ENCODE measurements at regions not wholly inside any gene's neighbourhood (a gene's known extent, or its start where the extent isn't known, plus 50 kb on each side); places are given as distances from the start of the nearest gene placed in this dataset.

DNA sequence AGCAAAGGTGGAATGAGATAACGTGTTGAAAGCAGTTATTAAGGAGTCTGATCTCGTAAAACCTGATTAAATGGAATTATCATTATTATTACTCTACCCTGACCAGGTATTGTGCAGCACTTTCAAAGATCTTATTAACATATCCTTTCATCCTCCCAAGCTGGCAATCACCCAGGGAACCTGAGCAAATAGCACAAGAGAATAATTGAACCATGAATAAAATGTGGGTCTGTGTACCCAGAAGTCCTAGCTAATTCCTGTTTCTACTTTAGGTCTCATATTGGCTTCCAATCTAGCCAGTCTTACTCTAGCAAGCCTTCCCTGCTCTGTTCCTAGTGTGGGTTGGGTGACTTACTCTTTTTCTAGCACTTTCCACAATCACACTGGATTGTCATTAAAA lies 162.2 kb upstream of the STK32A start:
- TF ChIP-seq GLIS3 (CRISPR knock-in tag; IDR thresholded peaks at IDR 0.05) = no peak
- no peak for TF ChIP-seq ZNF565 (CRISPR knock-in tag; conservative IDR thresholded peaks at IDR 0.05; ENCODE audit: low read depth)
- no peak for TF ChIP-seq ZC3H10 (CRISPR knock-in tag; IDR thresholded peaks at IDR 0.05)
- TF ChIP-seq ZNF8 (CRISPR knock-in tag; IDR thresholded peaks at IDR 0.05) = no peak
- TF ChIP-seq POU6F1 (CRISPR knock-in tag; IDR thresholded peaks at IDR 0.05; ENCODE audit: borderline replicate concordance, low read depth) = no peak
- no peak for TF ChIP-seq OSR1 (CRISPR knock-in tag; IDR thresholded peaks at IDR 0.05)
- no peak for TF ChIP-seq RARB (CRISPR knock-in tag; IDR thresholded peaks at IDR 0.05)
- no peak for TF ChIP-seq PPARA (CRISPR knock-in tag; IDR thresholded peaks at IDR 0.05; ENCODE audit: borderline replicate concordance)
- TF ChIP-seq, protein P1, sequence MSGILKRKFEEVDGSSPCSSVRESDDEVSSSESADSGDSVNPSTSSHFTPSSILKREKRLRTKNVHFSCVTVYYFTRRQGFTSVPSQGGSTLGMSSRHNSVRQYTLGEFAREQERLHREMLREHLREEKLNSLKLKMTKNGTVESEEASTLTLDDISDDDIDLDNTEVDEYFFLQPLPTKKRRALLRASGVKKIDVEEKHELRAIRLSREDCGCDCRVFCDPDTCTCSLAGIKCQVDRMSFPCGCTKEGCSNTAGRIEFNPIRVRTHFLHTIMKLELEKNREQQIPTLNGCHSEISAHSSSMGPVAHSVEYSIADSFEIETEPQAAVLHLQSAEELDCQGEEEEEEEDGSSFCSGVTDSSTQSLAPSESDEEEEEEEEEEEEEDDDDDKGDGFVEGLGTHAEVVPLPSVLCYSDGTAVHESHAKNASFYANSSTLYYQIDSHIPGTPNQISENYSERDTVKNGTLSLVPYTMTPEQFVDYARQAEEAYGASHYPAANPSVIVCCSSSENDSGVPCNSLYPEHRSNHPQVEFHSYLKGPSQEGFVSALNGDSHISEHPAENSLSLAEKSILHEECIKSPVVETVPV (CRISPR knock-in tag; IDR thresholded peaks at IDR 0.05) = no peak
- TF ChIP-seq, protein P2, sequence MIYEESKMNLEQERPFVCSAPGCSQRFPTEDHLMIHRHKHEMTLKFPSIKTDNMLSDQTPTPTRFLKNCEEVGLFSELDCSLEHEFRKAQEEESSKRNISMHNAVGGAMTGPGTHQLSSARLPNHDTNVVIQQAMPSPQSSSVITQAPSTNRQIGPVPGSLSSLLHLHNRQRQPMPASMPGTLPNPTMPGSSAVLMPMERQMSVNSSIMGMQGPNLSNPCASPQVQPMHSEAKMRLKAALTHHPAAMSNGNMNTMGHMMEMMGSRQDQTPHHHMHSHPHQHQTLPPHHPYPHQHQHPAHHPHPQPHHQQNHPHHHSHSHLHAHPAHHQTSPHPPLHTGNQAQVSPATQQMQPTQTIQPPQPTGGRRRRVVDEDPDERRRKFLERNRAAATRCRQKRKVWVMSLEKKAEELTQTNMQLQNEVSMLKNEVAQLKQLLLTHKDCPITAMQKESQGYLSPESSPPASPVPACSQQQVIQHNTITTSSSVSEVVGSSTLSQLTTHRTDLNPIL (CRISPR knock-in tag; IDR thresholded peaks at IDR 0.05; ENCODE audit: low read depth) = no peak

All from SK-N-SH treated with all-trans-retinoic acid at 6 μM for 48 hours (cell line).